Stimulated activated naive CD8-positive, alpha-beta T cell treated with anti-CD3 and anti-CD28 coated beads, Interleukin-15, amount 100 ng/mL, for 72 hours (primary cell): ENCODE measurements at regions not wholly inside any gene's neighbourhood (a gene's known extent, or its start where the extent isn't known, plus 50 kb on each side); places are given as distances from the start of the nearest gene placed in this dataset.

Source experiments
- ATAC-seq: fragments of 150-1000 bp; cut with Tn5 transposase; 2 replicates; pipeline ENCODE4 v1.10.0; 2021; ENCODE audit warnings: mild to moderate bottlenecking, moderate library complexity
- DNase-seq, 2 donors: peaks; one replicate each; pipeline ENCODE4 v3.0.0; 2021 to 2022
- H3K27ac Mint-ChIP-seq, 2 donors: one replicate each; pipeline ENCODE4 v1.8.0; 2022; ENCODE audit warnings: mild to moderate bottlenecking in 2 of 2, mixed read lengths in 2 of 2, moderate library complexity in 2 of 2
- H3K27me3 Mint-ChIP-seq: one replicate; pipeline ENCODE4 v1.8.0; 2022; ENCODE audit warnings: mixed read lengths
- H3K4me1 Mint-ChIP-seq: one replicate; pipeline ENCODE4 v1.8.0; 2022; ENCODE audit warnings: mild to moderate bottlenecking, mixed read lengths
- H3K4me3 Mint-ChIP-seq, 2 donors: one replicate each; pipeline ENCODE4 v1.8.0; 2022; ENCODE audit warnings: mild to moderate bottlenecking in 2 of 2, mixed read lengths in 2 of 2, moderate library complexity in 1 of 2
- H3K9me3 Mint-ChIP-seq, 2 donors: one replicate each; pipeline ENCODE4 v1.8.0; 2022; ENCODE audit warnings: mixed read lengths in 2 of 2

GRCh38 chr10:61298194-61298593 is 155.0 kb downstream of the TMEM26 start:
- H3K27me3 Mint-ChIP-seq, result peaks cover 9% of the 10 kb centered on the region
- H3K4me1 Mint-ChIP-seq, result no peaks in the 10 kb centered on the region
- peaks cover 0 to 10% of the 10 kb centered on the region in 2 donors for H3K9me3 Mint-ChIP-seq
- no peak overlapping the region for H3K4me3 Mint-ChIP-seq
- no peak for DNase-seq
- no peak for ATAC-seq
- no peak overlapping the region for H3K27ac Mint-ChIP-seq

GRCh38 chr10:61296161-61296560 is 157.0 kb downstream of the TMEM26 start:
- Mint-ChIP-seq H3K9me3 (peaks cover 0 to 10% of the 10 kb centered on the region in 2 donors), H3K27ac (no peak overlapping the region), H3K4me3 (no peak overlapping the region), H3K27me3 (peaks cover 21% of the 10 kb centered on the region), H3K4me1 (no peaks in the 10 kb centered on the region)
- no peak for DNase-seq
- no peak for ATAC-seq

GRCh38 chr10:61294131-61294530 is 159.1 kb downstream of the TMEM26 start:
- peaks cover 0 to 10% of the 10 kb centered on the region in 2 donors for H3K9me3 Mint-ChIP-seq
- DNase-seq (no peak), ATAC-seq (no peak)
- H3K4me3 Mint-ChIP-seq, result no peak overlapping the region
- peaks cover 21% of the 10 kb centered on the region for H3K27me3 Mint-ChIP-seq
- no peaks in the 10 kb centered on the region for H3K4me1 Mint-ChIP-seq
- no peak overlapping the region for H3K27ac Mint-ChIP-seq

GRCh38 chr10:61289813-61290212 is 163.4 kb downstream of the TMEM26 start:
- Mint-ChIP-seq H3K9me3 (peaks cover 0 to 9% of the 10 kb centered on the region in 2 donors), H3K27me3 (peaks cover 12% of the 10 kb centered on the region), H3K27ac (no peak overlapping the region), H3K4me3 (no peak overlapping the region), H3K4me1 (peaks cover 15% of the 10 kb centered on the region)
- DNase-seq, result no peak
- ATAC-seq, result no peak

- Mint-ChIP-seq H3K27ac (no peak overlapping the region), H3K9me3 (peaks cover 0 to 9% of the 10 kb centered on the region in 2 donors), H3K4me1 (peaks cover 23% of the 10 kb centered on the region), H3K4me3 (no peak overlapping the region), H3K27me3 (no peaks in the 10 kb centered on the region)
- DNase-seq (peak in 1 of 2 donors; percentile 14), ATAC-seq (peak; percentile 100)
These were observed 166.5 kb downstream of the TMEM26 start for GRCh38 chr10:61286686-61287085.

GRCh38 chr10:61285749-61286148 is 167.4 kb downstream of the TMEM26 start:
- no peak for DNase-seq

GRCh38 chr10:61284222-61284890 is 168.8 kb downstream of the TMEM26 start:
- H3K4me1 Mint-ChIP-seq, result peaks cover 23% of the 10 kb centered on the region
- H3K27me3 Mint-ChIP-seq, result no peaks in the 10 kb centered on the region
- peak overlapping the region; percentile 39 to 41 for H3K4me3 Mint-ChIP-seq
- ATAC-seq (no peak), DNase-seq (no peak)
- H3K27ac Mint-ChIP-seq, result peak overlapping the region in 1 of 2 donors; percentile 40
- peaks cover 0 to 9% of the 10 kb centered on the region in 2 donors for H3K9me3 Mint-ChIP-seq

More at GRCh38 chr10:61285749-61286148, 167.4 kb downstream of the TMEM26 start:
- Mint-ChIP-seq H3K4me3 (no peak overlapping the region), H3K4me1 (peaks cover 23% of the 10 kb centered on the region), H3K9me3 (peaks cover 0 to 9% of the 10 kb centered on the region in 2 donors), H3K27ac (no peak overlapping the region), H3K27me3 (no peaks in the 10 kb centered on the region)
- no peak for ATAC-seq

GRCh38 chr10:61283481-61284221 is 169.5 kb downstream of the TMEM26 start:
- peak overlapping the region in 1 of 2 donors; percentile 40 for H3K27ac Mint-ChIP-seq
- H3K4me3 Mint-ChIP-seq, result peak overlapping the region in 1 of 2 donors; percentile 39
- ATAC-seq, result no peak
- peaks cover 23% of the 10 kb centered on the region for H3K4me1 Mint-ChIP-seq
- no peaks in the 10 kb centered on the region for H3K27me3 Mint-ChIP-seq
- no peak for DNase-seq
- peaks cover 0 to 9% of the 10 kb centered on the region in 2 donors for H3K9me3 Mint-ChIP-seq

GRCh38 chr10:61283066-61283465 is 170.1 kb downstream of the TMEM26 start:
- no peak overlapping the region for H3K27ac Mint-ChIP-seq
- H3K4me3 Mint-ChIP-seq, result no peak overlapping the region
- H3K4me1 Mint-ChIP-seq, result peaks cover 23% of the 10 kb centered on the region
- peaks cover 0 to 9% of the 10 kb centered on the region in 2 donors for H3K9me3 Mint-ChIP-seq
- ATAC-seq (no peak), DNase-seq (no peak)
- no peaks in the 10 kb centered on the region for H3K27me3 Mint-ChIP-seq

GRCh38 chr10:61280303-61280702 is 172.9 kb downstream of the TMEM26 start:
- ATAC-seq (no peak), DNase-seq (no peak)
- Mint-ChIP-seq H3K4me1 (peaks cover 8% of the 10 kb centered on the region), H3K27ac (no peak overlapping the region), H3K4me3 (no peak overlapping the region), H3K9me3 (no peaks in the 10 kb centered on the region), H3K27me3 (no peaks in the 10 kb centered on the region)

- Mint-ChIP-seq H3K27ac (no peak overlapping the region), H3K4me1 (peaks cover 8% of the 10 kb centered on the region), H3K9me3 (no peaks in the 10 kb centered on the region), H3K4me3 (no peak overlapping the region), H3K27me3 (no peaks in the 10 kb centered on the region)
- DNase-seq (no peak), ATAC-seq (no peak)
These were observed 173.8 kb downstream of the TMEM26 start for GRCh38 chr10:61279400-61279799.

GRCh38 chr10:61278556-61278955 is 174.6 kb downstream of the TMEM26 start:
- ATAC-seq, result no peak
- no peak for DNase-seq

GRCh38 chr10:61272781-61273180 is 180.4 kb downstream of the TMEM26 start:
- H3K27ac Mint-ChIP-seq, result no peak overlapping the region
- ATAC-seq (no peak), DNase-seq (no peak)
- H3K9me3 Mint-ChIP-seq, result no peaks in the 10 kb centered on the region
- H3K4me3 Mint-ChIP-seq, result no peak overlapping the region
- no peaks in the 10 kb centered on the region for H3K27me3 Mint-ChIP-seq
- no peaks in the 10 kb centered on the region for H3K4me1 Mint-ChIP-seq

More at GRCh38 chr10:61278556-61278955, 174.6 kb downstream of the TMEM26 start:
- Mint-ChIP-seq H3K27ac (no peak overlapping the region), H3K9me3 (no peaks in the 10 kb centered on the region), H3K27me3 (no peaks in the 10 kb centered on the region), H3K4me1 (peaks cover 2% of the 10 kb centered on the region), H3K4me3 (no peak overlapping the region)

GRCh38 chr10:61271127-61271780 is 181.9 kb downstream of the TMEM26 start:
- no peaks in the 10 kb centered on the region for H3K4me1 Mint-ChIP-seq
- no peak overlapping the region for H3K4me3 Mint-ChIP-seq
- no peak for ATAC-seq
- H3K9me3 Mint-ChIP-seq, result no peaks in the 10 kb centered on the region
- H3K27ac Mint-ChIP-seq, result no peak overlapping the region
- no peak for DNase-seq
- no peaks in the 10 kb centered on the region for H3K27me3 Mint-ChIP-seq

- Mint-ChIP-seq H3K9me3 (peaks cover 0 to 10% of the 10 kb centered on the region in 2 donors), H3K27me3 (no peaks in the 10 kb centered on the region), H3K4me1 (no peaks in the 10 kb centered on the region), H3K4me3 (no peak overlapping the region), H3K27ac (no peak overlapping the region)
- DNase-seq (no peak), ATAC-seq (no peak)
These were observed 189.7 kb downstream of the TMEM26 start for GRCh38 chr10:61263518-61263917.
